Hepatocyte (in vitro differentiated cells): ENCODE measurements at regions not wholly inside any gene's neighbourhood (a gene's known extent, or its start where the extent isn't known, plus 50 kb on each side); places are given as distances from the start of the nearest gene placed in this dataset.

Experiments
- EZH2 ChIP-seq: fragments of 200-600 bp; sonication (generic); IDR thresholded peaks from 2 replicates; pipeline ENCODE4 v1.6.1; 2016; ENCODE audit warnings: antibody characterized with exemption, mild to moderate bottlenecking, borderline replicate concordance
- EZH2phosphoT487 ChIP-seq: fragments of 200-600 bp; sonication (generic); IDR thresholded peaks from one replicate; pipeline ENCODE4 v1.6.1; 2018; ENCODE audit warnings: antibody characterized with exemption, mild to moderate bottlenecking, low read depth, moderate library complexity; ENCODE audit not compliant: unreplicated experiment, severe bottlenecking
- TF ChIP-seq, protein P1 (sequence below): fragments of 200-600 bp; sonication (generic); IDR thresholded peaks from 2 replicates; pipeline ENCODE4 v1.5.1; 2016; ENCODE audit warnings: antibody characterized with exemption, mild to moderate bottlenecking; ENCODE audit not compliant: poor library complexity

DNA sequence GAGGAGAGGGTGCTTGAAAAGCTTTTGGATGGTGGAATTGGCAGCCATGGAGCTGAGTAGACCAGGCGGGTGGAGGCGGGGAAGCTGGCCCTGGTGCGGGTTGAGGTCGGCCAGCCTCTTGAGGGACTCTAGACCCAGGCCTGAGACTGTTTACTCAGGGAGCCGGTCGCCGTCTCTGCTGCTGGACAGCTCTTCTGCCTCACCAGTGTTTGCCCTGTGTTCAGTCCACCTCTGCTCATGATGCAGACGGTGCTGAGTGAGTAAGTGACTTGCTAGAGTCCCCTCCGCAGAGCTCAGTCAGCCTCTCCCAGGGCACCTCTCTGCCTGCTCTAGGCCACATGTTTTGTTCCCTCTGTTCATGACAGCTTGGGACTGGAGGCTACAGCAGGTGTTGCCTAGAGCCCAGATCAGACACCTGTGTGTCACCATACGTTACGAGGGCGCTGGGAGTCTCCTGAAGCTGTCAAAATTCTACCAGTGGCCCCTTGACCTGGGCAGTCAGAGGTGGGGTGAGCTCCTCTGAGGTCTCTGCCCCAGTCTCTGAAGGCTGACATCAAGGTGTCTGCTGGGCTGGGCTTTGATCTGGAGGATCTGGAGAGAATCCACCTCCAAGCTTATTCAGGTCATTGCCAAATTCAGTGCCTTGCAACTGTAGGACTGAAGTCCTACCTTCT lies 73.5 kb upstream of the WNT4 start:
- TF ChIP-seq, protein P1, sequence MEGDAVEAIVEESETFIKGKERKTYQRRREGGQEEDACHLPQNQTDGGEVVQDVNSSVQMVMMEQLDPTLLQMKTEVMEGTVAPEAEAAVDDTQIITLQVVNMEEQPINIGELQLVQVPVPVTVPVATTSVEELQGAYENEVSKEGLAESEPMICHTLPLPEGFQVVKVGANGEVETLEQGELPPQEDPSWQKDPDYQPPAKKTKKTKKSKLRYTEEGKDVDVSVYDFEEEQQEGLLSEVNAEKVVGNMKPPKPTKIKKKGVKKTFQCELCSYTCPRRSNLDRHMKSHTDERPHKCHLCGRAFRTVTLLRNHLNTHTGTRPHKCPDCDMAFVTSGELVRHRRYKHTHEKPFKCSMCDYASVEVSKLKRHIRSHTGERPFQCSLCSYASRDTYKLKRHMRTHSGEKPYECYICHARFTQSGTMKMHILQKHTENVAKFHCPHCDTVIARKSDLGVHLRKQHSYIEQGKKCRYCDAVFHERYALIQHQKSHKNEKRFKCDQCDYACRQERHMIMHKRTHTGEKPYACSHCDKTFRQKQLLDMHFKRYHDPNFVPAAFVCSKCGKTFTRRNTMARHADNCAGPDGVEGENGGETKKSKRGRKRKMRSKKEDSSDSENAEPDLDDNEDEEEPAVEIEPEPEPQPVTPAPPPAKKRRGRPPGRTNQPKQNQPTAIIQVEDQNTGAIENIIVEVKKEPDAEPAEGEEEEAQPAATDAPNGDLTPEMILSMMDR, result no peak
- TF ChIP-seq EZH2phosphoT487 (no peak), EZH2 (no peak)
